ENCODE measurements at regions not wholly inside any gene's neighbourhood (a gene's known extent, or its start where the extent isn't known, plus 50 kb on each side); places are given as distances from the start of the nearest gene placed in this dataset.
"Not testable (repeated sequence)": the region's sequence is repeated elsewhere in the genome, so short reads cannot be mapped to it uniquely, and the experiment has no call there.

DNA sequence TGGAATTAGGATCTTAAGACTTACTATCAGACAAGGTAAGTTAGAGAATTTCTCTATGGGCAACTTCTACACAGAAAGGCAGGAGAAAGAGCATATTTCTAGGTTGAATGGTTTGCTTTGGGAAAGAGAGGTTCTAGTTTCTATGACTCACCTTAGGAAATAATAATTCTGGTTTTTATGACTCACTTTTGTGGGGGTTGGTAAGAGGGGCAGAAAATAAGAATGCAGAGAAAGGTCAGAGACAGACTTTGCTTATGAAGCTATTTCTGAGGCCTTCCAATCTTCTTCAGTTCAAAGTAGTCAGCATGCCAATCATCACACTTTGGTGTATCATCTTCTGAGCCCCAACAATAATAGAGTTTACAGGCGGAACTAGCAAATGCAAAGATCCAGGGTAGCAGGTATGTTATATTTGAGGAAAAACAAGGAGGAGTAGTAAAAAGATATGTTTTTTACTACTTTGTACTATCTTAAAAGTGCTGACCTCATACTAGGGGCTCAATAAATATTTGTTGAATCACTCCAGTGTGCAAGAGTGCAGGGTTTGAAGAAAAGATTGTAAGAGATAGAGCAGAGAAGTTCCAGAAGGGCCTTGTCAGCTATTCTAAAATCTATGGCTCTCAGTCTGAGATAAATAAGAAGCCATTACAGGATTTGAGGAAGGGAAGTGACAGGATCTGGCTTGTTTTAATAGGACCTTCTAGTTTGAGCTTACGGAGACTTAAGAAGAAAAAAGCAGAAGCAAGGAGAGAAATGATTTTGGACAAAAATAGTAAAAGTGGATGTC, 56.7 kb upstream of the LRFN5 start:
- DNase-seq, result no peak

GRCh38 chr14:41549282-41549681, 57.4 kb upstream of the LRFN5 start:
- DNase-seq, result no peak

GRCh38 chr14:41548666-41549065, 58.0 kb upstream of the LRFN5 start:
- no peak for DNase-seq

DNA sequence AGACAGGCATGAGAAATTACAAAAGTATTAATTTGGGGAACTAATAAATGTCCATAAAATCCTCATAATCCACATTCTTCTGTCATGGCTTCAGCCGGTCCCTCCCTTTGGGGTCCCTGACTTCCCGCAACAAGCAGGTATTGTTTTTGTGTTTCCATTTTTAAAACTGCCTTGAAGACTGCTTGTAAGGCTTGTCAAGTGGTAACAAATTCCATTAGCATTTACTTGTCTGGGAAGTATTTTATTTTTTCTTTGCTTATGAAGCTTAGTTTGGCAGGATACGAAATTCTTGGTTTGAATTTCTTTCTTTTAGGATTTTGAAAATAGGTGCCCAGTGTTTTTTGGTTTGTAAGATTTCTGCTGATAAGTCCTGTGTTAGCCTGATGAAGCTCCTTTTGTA, 65.3 kb upstream of the LRFN5 start:
- DNase-seq, result no peak

DNA sequence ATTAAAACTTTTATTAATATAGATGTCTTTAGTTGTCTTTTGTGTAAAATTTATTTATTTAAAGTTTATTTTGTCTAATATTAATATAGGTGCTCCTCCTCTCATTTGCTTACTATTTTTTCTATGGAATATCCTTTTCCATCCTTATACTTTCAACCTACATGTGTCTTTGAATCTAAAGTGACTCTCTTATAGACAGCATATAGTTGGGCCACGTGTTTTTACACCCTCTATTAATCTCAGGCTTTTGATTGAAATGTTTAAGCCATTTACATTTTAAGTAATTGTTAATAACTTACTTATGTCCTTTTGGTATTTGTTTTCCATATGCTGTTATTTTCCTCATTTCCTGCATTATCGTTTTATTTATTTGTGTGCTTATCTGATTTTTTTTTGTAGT, 74.4 kb upstream of the LRFN5 start:
- no peak for DNase-seq

- no peak for DNase-seq
Observed at GRCh38 chr14:41521891-41522290, 84.8 kb upstream of the LRFN5 start.

- DNase-seq, result not testable (repeated sequence)
Observed at GRCh38 chr14:41518030-41518429, 88.6 kb upstream of the LRFN5 start.

DNA sequence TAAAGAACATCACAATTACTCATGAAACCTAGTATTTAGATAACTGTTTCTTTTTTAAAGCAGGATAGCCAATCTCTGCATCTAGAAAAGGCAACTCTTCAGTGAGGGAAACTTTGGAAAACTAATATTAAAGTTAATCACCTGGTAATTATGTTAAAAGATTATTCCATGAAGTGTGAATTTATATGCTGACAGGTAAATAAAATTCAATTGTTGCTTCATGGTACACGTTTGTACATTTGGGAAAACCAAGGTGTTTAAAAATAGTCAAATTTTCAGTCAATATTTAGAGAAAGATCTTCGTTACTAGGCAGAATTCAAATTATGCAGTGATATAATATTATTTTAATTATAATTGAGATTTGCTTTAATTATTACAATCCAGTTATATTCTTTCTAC, 100.1 kb upstream of the LRFN5 start:
- no peak for DNase-seq

- DNase-seq, result no peak
Observed at GRCh38 chr14:41505491-41505890, 101.2 kb upstream of the LRFN5 start.

GRCh38 chr14:41498959-41499358, 107.7 kb upstream of the LRFN5 start:
- no peak for DNase-seq

GRCh38 chr14:41490323-41490722, 116.4 kb upstream of the LRFN5 start:
- no peak for DNase-seq

DNA sequence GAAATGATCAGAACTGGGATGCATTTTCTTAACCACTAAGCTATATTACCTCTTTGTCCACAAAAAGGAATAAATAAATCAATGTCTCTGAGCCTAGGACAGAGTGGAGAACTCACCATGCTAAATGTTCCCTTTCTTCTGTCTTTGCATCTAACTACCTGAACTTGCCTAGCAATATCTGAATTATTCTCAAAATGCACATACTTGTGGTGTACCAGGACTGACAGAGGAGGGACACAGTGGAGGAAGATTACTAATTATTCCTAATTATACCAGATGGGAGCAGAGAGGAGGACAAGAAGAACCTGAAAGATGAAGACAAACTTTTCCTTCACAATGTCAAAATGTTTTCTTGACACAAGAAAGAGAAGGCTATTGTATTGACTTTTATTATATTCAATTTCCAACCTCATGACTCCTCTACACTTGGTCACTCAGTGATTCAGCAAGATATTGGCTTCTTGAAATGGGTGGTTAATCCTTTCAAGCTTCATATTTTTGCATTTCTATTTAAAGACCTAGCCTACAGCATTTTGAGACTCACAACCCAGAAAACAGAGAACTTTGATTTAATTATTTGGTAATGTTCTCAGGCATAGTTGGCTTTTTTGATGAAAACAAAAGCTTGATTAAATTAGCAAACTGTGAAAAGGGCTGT, 117.2 kb upstream of the LRFN5 start:
- no peak for DNase-seq

DNA sequence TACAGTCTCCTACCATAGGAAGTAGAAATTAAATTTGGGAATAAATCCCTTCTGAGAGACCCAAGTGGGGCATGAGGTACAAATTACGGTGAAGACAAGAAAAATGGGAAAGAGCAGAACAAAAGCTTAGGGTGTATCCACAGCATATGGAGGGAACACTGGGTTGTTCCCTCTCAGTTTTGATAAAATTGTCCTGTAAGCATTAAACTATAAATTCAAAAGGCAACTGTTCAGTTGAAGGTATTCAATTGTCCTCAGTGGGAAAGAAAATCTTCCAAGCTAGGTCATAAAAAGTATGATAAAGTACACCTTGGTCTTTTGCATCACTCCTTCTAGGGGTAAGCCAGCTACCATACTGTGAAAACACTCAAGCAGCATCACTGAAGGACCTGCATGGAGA, 118.3 kb upstream of the LRFN5 start:
- no peak for DNase-seq

- DNase-seq, result no peak
Observed at GRCh38 chr14:41482861-41483260, 123.8 kb upstream of the LRFN5 start.

DNA sequence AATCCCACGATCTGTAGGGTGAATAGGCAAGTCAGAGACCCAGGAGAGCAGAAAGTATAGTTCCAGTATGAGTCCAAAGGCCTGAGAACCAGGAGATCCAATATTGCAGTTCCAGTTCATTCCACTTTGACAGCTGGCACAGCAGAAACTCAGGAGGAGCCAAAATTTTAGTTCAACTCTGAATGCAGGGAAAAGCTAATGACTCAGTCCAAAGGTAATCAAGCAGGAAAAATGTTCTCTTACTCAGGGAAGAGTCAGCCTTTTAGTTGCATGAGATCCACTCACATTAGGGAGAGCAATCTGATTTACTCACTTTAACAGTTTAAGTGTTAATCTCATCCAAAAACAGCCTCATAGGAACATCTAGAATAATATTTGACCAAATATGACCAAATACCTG, 130.2 kb upstream of the LRFN5 start:
- no peak for DNase-seq

DNA sequence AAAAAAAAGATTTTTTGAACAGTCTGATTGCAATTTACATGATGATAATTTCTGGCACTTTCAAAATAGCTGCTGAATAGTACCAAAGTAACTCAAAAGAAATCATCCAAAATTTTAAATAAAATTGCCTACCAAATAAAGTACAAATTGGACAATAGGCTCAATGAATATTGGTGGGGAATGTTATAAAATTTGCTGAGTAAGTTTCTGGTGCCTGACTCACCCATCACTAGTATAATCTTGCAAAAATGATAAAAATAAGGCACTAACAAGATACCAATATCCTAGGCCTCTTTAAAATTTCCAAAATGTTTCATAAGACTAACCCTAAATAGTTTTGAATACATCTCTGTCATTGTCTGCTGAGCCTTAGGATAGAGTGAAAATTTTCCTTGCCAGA, 145.3 kb upstream of the LRFN5 start:
- no peak for DNase-seq

DNA sequence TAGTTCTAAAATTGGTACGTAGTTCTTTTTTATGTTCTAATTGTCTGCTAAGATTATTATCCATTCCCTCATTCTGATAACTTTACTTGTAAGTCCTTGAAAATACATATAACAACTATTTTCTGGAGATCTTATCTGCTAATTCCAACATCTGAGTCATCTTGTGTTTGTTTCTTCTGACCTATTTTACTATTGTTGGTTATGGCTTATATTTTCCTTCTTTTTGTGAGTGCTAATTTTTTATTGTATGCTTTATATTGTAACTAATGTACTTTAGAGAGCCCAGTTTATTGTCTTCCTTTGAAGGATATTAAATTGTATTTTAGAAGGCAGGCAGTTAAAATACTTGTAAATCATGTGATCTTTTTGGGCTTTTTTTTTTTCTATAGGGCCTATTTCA, 149.3 kb upstream of the LRFN5 start:
- no peak for DNase-seq

GRCh38 chr14:41449066-41449465, 157.6 kb upstream of the LRFN5 start:
- DNase-seq, result no peak

- no peak for DNase-seq
Observed at GRCh38 chr14:41446008-41446407, 160.7 kb upstream of the LRFN5 start.

GRCh38 chr14:41423503-41423902, 183.2 kb upstream of the LRFN5 start:
- DNase-seq, result no peak

- not testable (repeated sequence) for DNase-seq
Observed at GRCh38 chr14:41421308-41421707, 185.4 kb upstream of the LRFN5 start.

- DNase-seq, result no peak
Observed at GRCh38 chr14:41419709-41420108, 187.0 kb upstream of the LRFN5 start.

DNA sequence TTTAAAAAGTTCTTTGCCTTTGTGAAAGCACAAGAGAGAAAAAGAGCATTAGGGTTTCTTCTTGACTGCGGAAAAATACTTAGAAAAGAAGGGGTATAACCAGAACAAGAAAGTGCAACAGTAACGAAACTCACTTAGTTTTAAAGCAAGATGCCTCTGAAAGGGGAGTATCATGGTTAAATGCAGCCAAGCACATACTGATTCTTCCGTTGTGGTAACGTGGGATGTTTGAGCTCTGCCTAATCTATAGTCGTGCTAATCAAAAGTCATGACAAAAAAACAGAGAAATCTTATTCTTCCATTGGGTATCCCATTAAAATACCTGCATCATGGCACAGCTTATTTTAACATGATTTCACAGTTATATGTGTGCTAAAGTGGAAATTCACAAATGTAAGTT, 187.8 kb upstream of the LRFN5 start:
- no peak for DNase-seq

All from anterior cingulate cortex (tissue), 58 donors.